Smooth muscle cell (in vitro differentiated cells): ENCODE measurements at regions not wholly inside any gene's neighbourhood (a gene's known extent, or its start where the extent isn't known, plus 50 kb on each side); places are given as distances from the start of the nearest gene placed in this dataset.

ENCODE experiments used
- DNase-seq: peaks from one replicate; lab custom pipeline; 2025; ENCODE audit not compliant: unreplicated experiment; lab: John Stamatoyannopoulos, UW
- H2AFZ ChIP-seq: fragments of 200-600 bp; sonication (generic); 2 replicates; pipeline ENCODE4 v1.6.0; 2016; ENCODE audit warnings: antibody characterized with exemption, low read depth, mild to moderate bottlenecking
- H3F3A ChIP-seq: fragments of 200-600 bp; sonication (generic); 2 replicates; pipeline ENCODE4 v1.6.0; 2017; ENCODE audit warnings: antibody characterized with exemption, low read depth
- H3K27ac ChIP-seq: fragments of 200-600 bp; sonication (generic); 2 replicates; pipeline ENCODE4 v1.5.1; 2016; ENCODE audit warnings: low read depth, mild to moderate bottlenecking
- H3K27me3 ChIP-seq: fragments of 200-600 bp; sonication (generic); 2 replicates; pipeline ENCODE4 v1.6.1; 2016; ENCODE audit warnings: low read depth, mild to moderate bottlenecking
- H3K36me3 ChIP-seq: fragments of 200-600 bp; sonication (generic); 2 replicates; pipeline ENCODE4 v1.5.1; 2016; ENCODE audit warnings: low read depth
- H3K4me1 ChIP-seq: fragments of 200-600 bp; sonication (generic); 2 replicates; pipeline ENCODE4 v1.5.1; 2016; ENCODE audit warnings: low read depth
- H3K4me2 ChIP-seq: fragments of 200-600 bp; sonication (generic); 2 replicates; pipeline ENCODE4 v1.6.0; 2016; ENCODE audit warnings: mild to moderate bottlenecking
- H3K4me3 ChIP-seq: fragments of 200-600 bp; sonication (generic); 2 replicates; pipeline ENCODE4 v1.5.1; 2016; ENCODE audit warnings: mild to moderate bottlenecking
- H3K79me2 ChIP-seq: fragments of 200-600 bp; sonication (generic); 2 replicates; pipeline ENCODE4 v1.6.0; 2016; ENCODE audit warnings: low read depth, mild to moderate bottlenecking
- H3K9ac ChIP-seq: fragments of 200-600 bp; sonication (generic); 2 replicates; pipeline ENCODE4 v1.6.0; 2016; ENCODE audit warnings: low read depth
- H3K9me3 ChIP-seq: fragments of 200-600 bp; sonication (generic); replicated peaks from 2 replicates; pipeline ENCODE4 v1.5.1; 2016; ENCODE audit warnings: low read depth
- H4K20me1 ChIP-seq: fragments of 200-600 bp; sonication (generic); 2 replicates; pipeline ENCODE4 v1.6.0; 2016; ENCODE audit warnings: low read depth
- WGBS: methylation state at CpG from one replicate; pipeline ENCODE4 v1.1.7; 2016; ENCODE audit warnings: low lambda C conversion rate; 5-methylcytosine and 5-hydroxymethylcytosine counted together
- TF ChIP-seq, protein P1 (sequence below): fragments of 200-600 bp; sonication (generic); IDR thresholded peaks from 2 replicates; pipeline ENCODE4 v1.5.1; 2017; ENCODE audit warnings: borderline replicate concordance, mild to moderate bottlenecking, antibody characterized with exemption; ENCODE audit not compliant: insufficient read depth, poor library complexity, severe bottlenecking

DNA sequence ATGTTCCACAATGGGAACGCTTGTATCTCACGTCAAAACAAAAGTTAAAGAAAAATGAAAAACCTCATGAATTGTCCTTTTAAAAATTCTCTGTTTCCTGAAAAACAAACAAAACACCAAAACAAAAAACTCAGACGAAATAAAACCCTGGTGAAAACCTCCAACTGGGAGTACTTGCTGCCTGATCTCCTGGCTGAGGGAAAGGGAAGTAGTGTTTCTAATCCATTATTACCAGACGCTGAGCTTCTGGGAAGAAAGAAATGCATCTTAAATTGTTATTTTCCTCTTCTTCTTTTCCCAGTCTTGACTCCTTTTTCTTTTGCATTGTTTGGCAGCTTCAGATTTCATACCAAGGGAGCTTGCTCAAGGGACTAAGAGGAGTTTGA is 243.2 kb upstream of the RGMA start:
- H4K20me1 ChIP-seq: no peaks in the 10 kb centered on the region
- H3K27ac ChIP-seq: no peak overlapping the region
- H3K4me2 ChIP-seq: no peak overlapping the region
- no peaks in the 10 kb centered on the region for H3F3A ChIP-seq
- peaks cover 76% of the 10 kb centered on the region for H3K27me3 ChIP-seq
- DNase-seq: no peak
- no peaks in the 10 kb centered on the region for H3K79me2 ChIP-seq
- WGBS: 9% methylated on average over 4 of the region's 4 CpGs
- no peak overlapping the region for H2AFZ ChIP-seq
- H3K4me3 ChIP-seq: no peak overlapping the region
- H3K36me3 ChIP-seq: no peaks in the 10 kb centered on the region
- H3K9ac ChIP-seq: no peak overlapping the region
- H3K9me3 ChIP-seq: no peaks in the 10 kb centered on the region
- peaks cover 30% of the 10 kb centered on the region for H3K4me1 ChIP-seq
- TF ChIP-seq, protein P1, sequence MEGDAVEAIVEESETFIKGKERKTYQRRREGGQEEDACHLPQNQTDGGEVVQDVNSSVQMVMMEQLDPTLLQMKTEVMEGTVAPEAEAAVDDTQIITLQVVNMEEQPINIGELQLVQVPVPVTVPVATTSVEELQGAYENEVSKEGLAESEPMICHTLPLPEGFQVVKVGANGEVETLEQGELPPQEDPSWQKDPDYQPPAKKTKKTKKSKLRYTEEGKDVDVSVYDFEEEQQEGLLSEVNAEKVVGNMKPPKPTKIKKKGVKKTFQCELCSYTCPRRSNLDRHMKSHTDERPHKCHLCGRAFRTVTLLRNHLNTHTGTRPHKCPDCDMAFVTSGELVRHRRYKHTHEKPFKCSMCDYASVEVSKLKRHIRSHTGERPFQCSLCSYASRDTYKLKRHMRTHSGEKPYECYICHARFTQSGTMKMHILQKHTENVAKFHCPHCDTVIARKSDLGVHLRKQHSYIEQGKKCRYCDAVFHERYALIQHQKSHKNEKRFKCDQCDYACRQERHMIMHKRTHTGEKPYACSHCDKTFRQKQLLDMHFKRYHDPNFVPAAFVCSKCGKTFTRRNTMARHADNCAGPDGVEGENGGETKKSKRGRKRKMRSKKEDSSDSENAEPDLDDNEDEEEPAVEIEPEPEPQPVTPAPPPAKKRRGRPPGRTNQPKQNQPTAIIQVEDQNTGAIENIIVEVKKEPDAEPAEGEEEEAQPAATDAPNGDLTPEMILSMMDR: no peak

DNA sequence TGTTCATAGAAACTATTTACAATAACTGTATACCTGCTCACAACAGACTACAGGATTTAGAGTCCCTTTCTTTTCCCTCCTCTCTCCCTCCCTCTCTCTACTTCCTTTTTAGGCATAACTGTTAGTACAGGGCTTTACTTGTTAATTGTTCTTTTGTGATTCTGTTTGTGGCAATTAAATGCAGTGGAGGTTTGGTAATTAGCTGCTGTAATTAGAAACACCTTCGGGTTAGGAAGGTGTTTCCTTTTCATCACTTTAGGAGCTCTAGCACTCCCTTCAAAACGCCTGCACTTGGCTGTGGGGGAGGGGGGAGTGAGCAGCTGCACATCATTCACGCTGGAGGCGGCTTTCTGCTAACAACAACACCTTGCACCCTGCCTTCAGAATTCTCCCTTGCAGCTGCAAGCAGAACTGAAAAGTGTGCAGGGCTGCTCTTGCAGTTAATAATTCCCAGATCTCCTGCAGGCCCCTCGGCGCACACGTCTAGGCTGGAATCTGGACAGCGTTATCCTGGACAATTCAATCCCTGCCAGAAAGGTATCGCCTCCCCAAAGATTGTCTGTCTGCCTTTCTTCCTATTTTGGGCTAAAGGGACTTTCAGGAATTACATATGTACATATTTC is 242.6 kb upstream of the RGMA start:
- Histone ChIP-seq H3F3A (no peaks in the 10 kb centered on the region), H3K9me3 (no peaks in the 10 kb centered on the region), H3K4me3 (no peak overlapping the region), H3K27me3 (peaks cover 76% of the 10 kb centered on the region), H3K27ac (no peak overlapping the region), H4K20me1 (no peaks in the 10 kb centered on the region), H3K36me3 (no peaks in the 10 kb centered on the region), H3K4me2 (no peak overlapping the region), H3K4me1 (peaks cover 30% of the 10 kb centered on the region), H2AFZ (no peak overlapping the region), H3K79me2 (no peaks in the 10 kb centered on the region), H3K9ac (no peak overlapping the region)
- TF ChIP-seq, protein P1: no peak
- no peak for DNase-seq
- 3% methylated on average over 9 of the region's 9 CpGs for WGBS

DNA sequence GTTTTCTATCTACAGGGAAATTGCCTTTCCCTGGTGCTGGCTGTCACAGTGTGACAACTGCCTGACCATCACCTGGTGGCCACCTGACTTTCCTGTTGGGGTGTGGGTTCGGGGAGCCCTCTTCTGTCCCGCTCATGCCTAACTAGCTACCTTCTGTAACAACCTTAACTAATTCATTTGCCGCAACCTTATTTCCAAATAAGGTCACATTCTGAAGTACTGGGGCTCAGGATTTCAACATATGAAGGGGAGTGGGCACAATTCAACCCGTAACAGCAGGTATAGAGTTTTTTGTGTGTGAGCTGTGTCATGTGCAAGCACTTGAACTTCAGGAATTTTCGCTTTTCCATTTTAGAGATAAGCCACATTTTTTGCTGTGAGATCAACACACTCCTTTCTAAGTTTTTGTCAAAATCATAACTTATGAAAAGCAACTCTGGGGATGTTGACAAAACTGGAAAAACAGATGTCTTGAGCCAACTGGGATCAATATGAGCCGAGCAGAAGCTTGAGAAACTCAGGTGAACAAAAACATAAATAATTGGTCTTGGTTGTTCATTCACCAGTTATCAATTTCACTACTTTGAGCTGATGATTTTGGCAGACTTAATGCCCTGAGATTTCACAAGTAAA is 242.0 kb upstream of the RGMA start:
- Histone ChIP-seq H3K27ac (no peak overlapping the region), H3K27me3 (peaks cover 71% of the 10 kb centered on the region), H3K79me2 (no peaks in the 10 kb centered on the region), H2AFZ (no peak overlapping the region), H4K20me1 (no peaks in the 10 kb centered on the region), H3K36me3 (no peaks in the 10 kb centered on the region), H3K4me1 (peaks cover 30% of the 10 kb centered on the region), H3K4me2 (no peak overlapping the region), H3K9me3 (no peaks in the 10 kb centered on the region), H3F3A (no peaks in the 10 kb centered on the region), H3K4me3 (no peak overlapping the region), H3K9ac (no peak overlapping the region)
- no peak for DNase-seq
- 45% methylated on average over 6 of the region's 6 CpGs for WGBS
- TF ChIP-seq, protein P1: no peak

DNA sequence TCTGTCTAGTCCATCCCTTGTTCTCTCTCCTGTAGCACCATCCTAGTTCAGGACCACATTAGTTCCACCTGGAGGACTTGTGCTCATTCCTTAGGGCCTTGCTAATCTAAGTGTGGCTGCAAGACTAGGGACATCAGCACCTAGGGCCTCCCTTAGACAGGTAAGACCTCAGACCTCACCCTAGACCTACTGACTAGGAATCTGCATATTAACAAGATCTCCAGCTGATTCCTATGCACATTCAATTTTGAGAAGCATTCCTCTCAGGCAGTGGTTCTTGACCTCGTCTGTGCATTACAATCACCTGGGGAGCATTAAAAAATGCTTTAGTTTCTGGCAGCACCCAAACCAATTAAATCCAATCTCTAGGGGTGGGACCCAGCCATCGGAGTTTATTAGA is 238.4 kb upstream of the RGMA start:
- no peaks in the 10 kb centered on the region for H3K36me3 ChIP-seq
- H3K27ac ChIP-seq: no peak overlapping the region
- WGBS: 27% methylated on average over 2 of the region's 2 CpGs
- peaks cover 15% of the 10 kb centered on the region for H3K4me1 ChIP-seq
- H3K4me2 ChIP-seq: no peak overlapping the region
- no peak overlapping the region for H3K4me3 ChIP-seq
- no peaks in the 10 kb centered on the region for H4K20me1 ChIP-seq
- no peaks in the 10 kb centered on the region for H3K79me2 ChIP-seq
- no peak for DNase-seq
- H3F3A ChIP-seq: no peaks in the 10 kb centered on the region
- H2AFZ ChIP-seq: no peak overlapping the region
- H3K9me3 ChIP-seq: no peaks in the 10 kb centered on the region
- TF ChIP-seq, protein P1: no peak
- H3K27me3 ChIP-seq: peaks cover 34% of the 10 kb centered on the region
- H3K9ac ChIP-seq: no peak overlapping the region
